ENCODE measurements at regions not wholly inside any gene's neighbourhood (a gene's known extent, or its start where the extent isn't known, plus 50 kb on each side); places are given as distances from the start of the nearest gene placed in this dataset.

DNA sequence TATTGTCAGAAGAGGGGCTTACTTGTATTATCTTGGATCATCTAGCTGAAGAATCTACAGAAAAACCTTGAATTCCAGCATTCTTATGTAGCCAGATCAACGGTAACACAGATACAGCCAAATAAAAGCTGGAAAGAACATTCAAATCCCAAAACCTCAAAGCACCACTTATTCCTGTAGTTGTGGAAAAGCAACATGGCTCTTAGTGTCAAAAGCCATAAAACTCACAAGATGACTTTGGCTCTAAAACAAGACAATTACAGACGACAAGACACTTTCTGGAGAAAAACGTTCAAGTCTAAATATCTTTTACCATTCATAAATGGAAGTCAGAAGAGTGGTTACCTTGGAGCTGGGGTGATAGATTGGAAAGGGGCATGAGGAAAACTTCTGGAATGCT is 173.0 kb downstream of the HERPUD2 start:
- DNase-seq (ENCODE audit: low read depth, low spot score) (no peak), FAIRE-seq (no peak)
- POLR2A ChIA-PET: no interaction called here
- no peaks in the 10 kb centered on the region for H3K9me3 ChIP-seq (replicated peaks; ENCODE audit: control insufficient read depth, insufficient read depth, low read length)
- H2AFZ ChIP-seq (ENCODE audit: low read depth, low read length): no peak overlapping the region
- H3K27ac ChIP-seq (ENCODE audit: insufficient read depth, low read depth, low read length): no peak overlapping the region
- dilution Hi-C loops (cut with MboI; ENCODE audit: extremely low pct_ligation_motif_present, low sequenced_read_pairs): no loop called here
- no peaks in the 10 kb centered on the region for H3K9me1 ChIP-seq (replicated peaks; ENCODE audit: control insufficient read depth, extremely low read depth, insufficient read depth, low read length)
- no peaks in the 10 kb centered on the region for H3K4me1 ChIP-seq (ENCODE audit: control insufficient read depth, extremely low read depth, insufficient read depth, low read length)
- H4K20me1 ChIP-seq (replicated peaks; ENCODE audit: control insufficient read depth, extremely low read depth, insufficient read depth, low read length): no peaks in the 10 kb centered on the region
- no peak overlapping the region for H3K9ac ChIP-seq (replicated peaks; ENCODE audit: extremely low read depth, insufficient read depth, low read length)
- H3K4me2 ChIP-seq (ENCODE audit: insufficient read depth, low read length): no peak overlapping the region
- TF ChIP-seq, protein P1, sequence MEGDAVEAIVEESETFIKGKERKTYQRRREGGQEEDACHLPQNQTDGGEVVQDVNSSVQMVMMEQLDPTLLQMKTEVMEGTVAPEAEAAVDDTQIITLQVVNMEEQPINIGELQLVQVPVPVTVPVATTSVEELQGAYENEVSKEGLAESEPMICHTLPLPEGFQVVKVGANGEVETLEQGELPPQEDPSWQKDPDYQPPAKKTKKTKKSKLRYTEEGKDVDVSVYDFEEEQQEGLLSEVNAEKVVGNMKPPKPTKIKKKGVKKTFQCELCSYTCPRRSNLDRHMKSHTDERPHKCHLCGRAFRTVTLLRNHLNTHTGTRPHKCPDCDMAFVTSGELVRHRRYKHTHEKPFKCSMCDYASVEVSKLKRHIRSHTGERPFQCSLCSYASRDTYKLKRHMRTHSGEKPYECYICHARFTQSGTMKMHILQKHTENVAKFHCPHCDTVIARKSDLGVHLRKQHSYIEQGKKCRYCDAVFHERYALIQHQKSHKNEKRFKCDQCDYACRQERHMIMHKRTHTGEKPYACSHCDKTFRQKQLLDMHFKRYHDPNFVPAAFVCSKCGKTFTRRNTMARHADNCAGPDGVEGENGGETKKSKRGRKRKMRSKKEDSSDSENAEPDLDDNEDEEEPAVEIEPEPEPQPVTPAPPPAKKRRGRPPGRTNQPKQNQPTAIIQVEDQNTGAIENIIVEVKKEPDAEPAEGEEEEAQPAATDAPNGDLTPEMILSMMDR (IDR thresholded peaks at IDR 0.05; ENCODE audit: extremely low read depth in 1 of 2, insufficient read depth in 1 of 2, low read depth in 1 of 2, low read length in 2 of 2): no peak
- TF ChIP-seq POLR2AphosphoS5 (IDR thresholded peaks at IDR 0.05; ENCODE audit: insufficient read depth, low read depth, low read length): no peak
- no peak for TF ChIP-seq GATA2 (IDR thresholded peaks at IDR 0.05; ENCODE audit: insufficient read depth, insufficient read length, low read depth, low read length)
- TF ChIP-seq, protein P2, sequence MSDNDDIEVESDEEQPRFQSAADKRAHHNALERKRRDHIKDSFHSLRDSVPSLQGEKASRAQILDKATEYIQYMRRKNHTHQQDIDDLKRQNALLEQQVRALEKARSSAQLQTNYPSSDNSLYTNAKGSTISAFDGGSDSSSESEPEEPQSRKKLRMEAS (IDR thresholded peaks at IDR 0.05; ENCODE audit: insufficient read depth, insufficient read length): no peak
- TF ChIP-seq FOS (IDR thresholded peaks at IDR 0.05; ENCODE audit: borderline replicate concordance, insufficient read depth, low read length): no peak
- no peak for TF ChIP-seq MYC (IDR thresholded peaks at IDR 0.05; ENCODE audit: low read depth, low read length)
- TF ChIP-seq POLR2A (IDR thresholded peaks at IDR 0.05; ENCODE audit: low read depth, low read length): no peak
- no peak for TF ChIP-seq JUN (IDR thresholded peaks at IDR 0.05; ENCODE audit: borderline replicate concordance, insufficient read depth, insufficient read length, low read depth)
- TF ChIP-seq EZH2 (IDR thresholded peaks at IDR 0.05; ENCODE audit: borderline replicate concordance, low read depth, low read length, severe bottlenecking): no peak
- intact Hi-C loops (cut with micrococcal nuclease): loop anchor here (5.0 kb wide), 1 partner anchor 330 kb away; no protein-coding TSS in a partner anchor
- H3K79me2 ChIP-seq (ENCODE audit: control insufficient read depth, insufficient read depth, low read length): no peaks in the 10 kb centered on the region
- CTCF ChIA-PET: interaction anchor here (1.2 kb wide), 2 partner anchors 11 to 97 kb away, joined by 3 read pairs; no protein-coding TSS in a partner anchor
- no TSS peak for BruUV-seq (replicated peaks)
- no peak overlapping the region for H3K4me3 ChIP-seq (replicated peaks in 1 of 3; ENCODE audit: insufficient read depth in 1 of 3, low read depth in 1 of 3, low read length in 3 of 3)
- no peaks in the 10 kb centered on the region for H3K36me3 ChIP-seq (ENCODE audit: control insufficient read depth in 2 of 2, extremely low read depth in 1 of 2, insufficient read depth in 2 of 2, low read length in 2 of 2)
- H3K27me3 ChIP-seq (ENCODE audit: control insufficient read depth in 2 of 2, insufficient read depth in 2 of 2, low read length in 2 of 2): peaks cover 7 to 13% of the 10 kb centered on the region in 2 experiments
